ENCODE measurements at regions not wholly inside any gene's neighbourhood (a gene's known extent, or its start where the extent isn't known, plus 50 kb on each side); places are given as distances from the start of the nearest gene placed in this dataset.

GRCh38 chr6:139452148-139452876 is 77.9 kb upstream of the CITED2 start:
- no peak for DNase-seq
- Histone ChIP-seq H3K27me3 (no peaks in the 10 kb centered on the region), H3K4me1 (replicated peaks in 1 of 2) (peaks cover 12 to 26% of the 10 kb centered on the region in 2 donors), H3K27ac (no peak overlapping the region), H3K9me3 (replicated peaks in 1 of 3) (no peaks in the 10 kb centered on the region), H3K4me3 (no peak overlapping the region), H3K36me3 (replicated peaks in 1 of 2) (no peaks in the 10 kb centered on the region)
- 68 to 74% (median 72%) methylated on average over 2 of the region's 2 CpGs for WGBS, 4 donors
- TF ChIP-seq CTCF (IDR thresholded peaks at IDR 0.05) (no peak), POLR2A (IDR thresholded peaks at IDR 0.05) (no peak)
- intact Hi-C loops (cut with DNase I): no loop called here

- Histone ChIP-seq H3K4me3 (no peak overlapping the region), H3K4me1 (replicated peaks in 1 of 2) (peaks cover 12 to 26% of the 10 kb centered on the region in 2 donors), H3K9me3 (replicated peaks in 1 of 3) (no peaks in the 10 kb centered on the region), H3K27me3 (no peaks in the 10 kb centered on the region), H3K27ac (peak overlapping the region in 2 of 5 donors; percentile 37 to 56), H3K36me3 (replicated peaks in 1 of 2) (no peaks in the 10 kb centered on the region)
- TF ChIP-seq CTCF (IDR thresholded peaks at IDR 0.05) (no peak), POLR2A (IDR thresholded peaks at IDR 0.05) (no peak)
- no peak for DNase-seq
- intact Hi-C loops (cut with DNase I): no loop called here
Observed at GRCh38 chr6:139449611-139450000, 75.2 kb upstream of the CITED2 start.

GRCh38 chr6:139448998-139449610 is 74.7 kb upstream of the CITED2 start:
- DNase-seq: no peak
- Histone ChIP-seq H3K4me1 (replicated peaks in 1 of 2) (peaks cover 12 to 26% of the 10 kb centered on the region in 2 donors), H3K9me3 (replicated peaks in 1 of 3) (no peaks in the 10 kb centered on the region), H3K27ac (peak overlapping the region in 3 of 5 donors; percentile 37 to 56 (median 51)), H3K36me3 (replicated peaks in 1 of 2) (no peaks in the 10 kb centered on the region), H3K4me3 (no peak overlapping the region), H3K27me3 (no peaks in the 10 kb centered on the region)
- intact Hi-C loops (cut with DNase I): no loop called here
- WGBS, 4 donors: 79 to 92% (median 89%) methylated on average over 4 of the region's 4 CpGs
- no peak for TF ChIP-seq CTCF (IDR thresholded peaks at IDR 0.05)
- no peak for TF ChIP-seq POLR2A (IDR thresholded peaks at IDR 0.05)

- H3K27ac ChIP-seq: peak overlapping the region in 2 of 5 donors; percentile 3 to 11
- no peaks in the 10 kb centered on the region for H3K27me3 ChIP-seq
- H3K9me3 ChIP-seq (replicated peaks in 1 of 3): no peaks in the 10 kb centered on the region
- intact Hi-C loops (cut with DNase I): no loop called here
- H3K36me3 ChIP-seq (replicated peaks in 1 of 2): no peaks in the 10 kb centered on the region
- WGBS, 4 donors: 76 to 90% (median 83%) methylated on average over 2 of the region's 2 CpGs
- H3K4me1 ChIP-seq (replicated peaks in 1 of 2): peaks cover 12 to 26% of the 10 kb centered on the region in 2 donors
- no peak for TF ChIP-seq CTCF (IDR thresholded peaks at IDR 0.05)
- TF ChIP-seq POLR2A (IDR thresholded peaks at IDR 0.05): no peak
- no peak overlapping the region for H3K4me3 ChIP-seq
- DNase-seq: no peak
Observed at GRCh38 chr6:139448051-139448649, 73.7 kb upstream of the CITED2 start.
